ENCODE measurements at regions not wholly inside any gene's neighbourhood (a gene's known extent, or its start where the extent isn't known, plus 50 kb on each side); places are given as distances from the start of the nearest gene placed in this dataset.

DNA sequence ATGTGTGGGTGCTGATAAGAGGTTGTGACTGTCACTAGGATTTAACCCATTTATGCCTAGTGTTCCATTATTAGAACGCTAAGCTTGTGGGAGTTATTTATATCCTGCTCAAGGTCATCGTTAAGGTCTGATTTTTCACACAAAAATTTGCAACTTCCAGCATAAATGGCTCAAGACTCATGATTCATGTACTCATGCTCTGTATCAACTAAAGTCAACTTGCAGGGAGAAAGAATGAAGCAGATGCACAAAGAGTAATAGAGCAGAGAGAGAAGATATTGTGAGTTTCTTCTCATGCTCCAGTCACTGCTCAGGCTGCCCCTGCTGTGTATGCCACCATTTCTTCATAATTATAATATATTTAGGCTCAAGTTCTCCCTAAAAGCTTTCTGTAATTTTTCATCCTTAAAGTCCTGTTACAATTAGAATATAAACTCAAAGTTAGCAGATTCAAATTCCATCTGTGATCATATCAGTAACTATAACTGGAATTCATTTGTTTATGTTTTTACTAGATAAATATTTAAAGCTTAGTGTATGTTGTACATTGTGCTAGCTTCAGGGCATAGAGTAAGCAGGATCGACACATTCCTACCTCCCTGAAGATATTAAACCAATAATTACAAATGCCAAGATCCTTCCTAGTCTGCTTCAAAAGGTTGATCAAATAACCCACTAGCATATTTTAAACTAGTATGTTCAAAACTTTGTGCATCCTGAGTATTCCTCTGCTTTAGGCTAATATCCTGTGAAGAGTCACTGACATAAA is 136.7 kb downstream of the NUDT12 start:
- no peaks in the 10 kb centered on the region for H3K36me3 Mint-ChIP-seq (ENCODE audit: low read depth)
- peak overlapping the region; percentile 90 for H3K27ac Mint-ChIP-seq
- peak overlapping the region; percentile 62 for H3K4me3 Mint-ChIP-seq
- peaks cover 91% of the 10 kb centered on the region for H3K4me1 Mint-ChIP-seq (ENCODE audit: low read depth)
- TF ChIP-seq, protein P1, sequence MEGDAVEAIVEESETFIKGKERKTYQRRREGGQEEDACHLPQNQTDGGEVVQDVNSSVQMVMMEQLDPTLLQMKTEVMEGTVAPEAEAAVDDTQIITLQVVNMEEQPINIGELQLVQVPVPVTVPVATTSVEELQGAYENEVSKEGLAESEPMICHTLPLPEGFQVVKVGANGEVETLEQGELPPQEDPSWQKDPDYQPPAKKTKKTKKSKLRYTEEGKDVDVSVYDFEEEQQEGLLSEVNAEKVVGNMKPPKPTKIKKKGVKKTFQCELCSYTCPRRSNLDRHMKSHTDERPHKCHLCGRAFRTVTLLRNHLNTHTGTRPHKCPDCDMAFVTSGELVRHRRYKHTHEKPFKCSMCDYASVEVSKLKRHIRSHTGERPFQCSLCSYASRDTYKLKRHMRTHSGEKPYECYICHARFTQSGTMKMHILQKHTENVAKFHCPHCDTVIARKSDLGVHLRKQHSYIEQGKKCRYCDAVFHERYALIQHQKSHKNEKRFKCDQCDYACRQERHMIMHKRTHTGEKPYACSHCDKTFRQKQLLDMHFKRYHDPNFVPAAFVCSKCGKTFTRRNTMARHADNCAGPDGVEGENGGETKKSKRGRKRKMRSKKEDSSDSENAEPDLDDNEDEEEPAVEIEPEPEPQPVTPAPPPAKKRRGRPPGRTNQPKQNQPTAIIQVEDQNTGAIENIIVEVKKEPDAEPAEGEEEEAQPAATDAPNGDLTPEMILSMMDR (IDR thresholded peaks at IDR 0.05), result no peak
- H3K9me3 Mint-ChIP-seq, result no peaks in the 10 kb centered on the region
- H3K27me3 Mint-ChIP-seq (ENCODE audit: insufficient read depth), result no peaks in the 10 kb centered on the region
- DNase-seq, result peak; percentile 78

DNA sequence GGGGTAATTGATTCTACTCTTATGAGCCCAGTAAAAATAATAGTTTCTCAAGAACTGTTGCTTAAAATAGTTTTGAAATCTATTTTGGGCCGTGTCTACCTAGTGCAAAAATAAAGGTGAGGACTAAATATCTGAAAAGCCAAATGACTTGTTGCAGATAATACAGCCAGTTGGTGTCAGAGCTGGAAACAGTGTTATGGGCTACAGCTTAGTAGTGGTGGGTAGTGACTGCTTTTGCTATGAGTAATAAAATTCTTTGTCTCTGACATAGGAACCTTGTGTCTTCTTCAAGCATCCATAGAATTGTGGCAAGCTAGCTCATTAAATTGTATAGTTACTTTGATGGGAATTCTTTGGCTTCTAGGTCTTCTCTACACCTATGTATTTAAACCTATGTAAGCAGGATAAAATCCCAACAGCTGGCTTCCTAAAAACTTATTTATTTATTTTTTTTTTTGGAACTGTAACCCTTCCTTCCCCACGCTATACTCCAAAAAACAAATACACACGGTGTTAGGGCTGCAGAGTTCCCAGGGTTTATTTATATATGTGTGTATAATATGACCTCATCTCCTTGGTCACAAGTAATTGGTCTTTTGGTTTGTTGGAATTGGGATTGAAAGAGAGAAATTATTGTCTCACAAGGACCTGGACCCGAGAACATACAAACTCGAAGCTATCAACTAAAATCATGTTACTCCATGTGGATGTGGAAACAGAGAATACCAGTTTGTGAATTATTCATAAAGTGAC is 138.0 kb downstream of the NUDT12 start:
- H3K4me1 Mint-ChIP-seq (ENCODE audit: low read depth), result peaks cover 99% of the 10 kb centered on the region
- peak overlapping the region; percentile 90 for H3K27ac Mint-ChIP-seq
- peak; percentile 86 for DNase-seq
- H3K9me3 Mint-ChIP-seq, result no peaks in the 10 kb centered on the region
- H3K4me3 Mint-ChIP-seq, result peak overlapping the region; percentile 66
- no peaks in the 10 kb centered on the region for H3K27me3 Mint-ChIP-seq (ENCODE audit: insufficient read depth)
- no peaks in the 10 kb centered on the region for H3K36me3 Mint-ChIP-seq (ENCODE audit: low read depth)
- TF ChIP-seq, protein P1 (IDR thresholded peaks at IDR 0.05), result no peak

DNA sequence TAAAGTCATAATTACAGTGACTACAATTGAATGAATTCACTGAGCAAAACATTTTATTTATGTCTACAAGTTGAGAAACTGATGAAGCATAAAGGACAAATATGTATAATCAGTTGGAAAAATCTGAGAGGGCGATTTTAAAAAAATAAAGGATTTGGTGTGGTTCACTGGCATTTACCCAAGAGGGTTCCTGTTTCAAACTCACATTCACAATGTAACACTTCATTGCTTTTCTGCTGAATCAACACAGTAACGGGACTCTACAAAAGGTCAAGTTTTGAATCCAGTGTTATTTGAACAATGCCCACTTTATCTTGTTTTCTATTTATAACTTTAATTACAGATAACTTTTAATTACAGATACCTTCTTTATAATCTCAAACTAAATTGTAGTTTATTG is 138.6 kb downstream of the NUDT12 start:
- peak overlapping the region; percentile 15 for H3K4me3 Mint-ChIP-seq
- TF ChIP-seq, protein P1 (IDR thresholded peaks at IDR 0.05), result no peak
- peak overlapping the region; percentile 90 for H3K27ac Mint-ChIP-seq
- peak; percentile 67 for DNase-seq
- H3K27me3 Mint-ChIP-seq (ENCODE audit: insufficient read depth), result no peaks in the 10 kb centered on the region
- H3K4me1 Mint-ChIP-seq (ENCODE audit: low read depth), result peaks cover 97% of the 10 kb centered on the region
- no peaks in the 10 kb centered on the region for H3K36me3 Mint-ChIP-seq (ENCODE audit: low read depth)
- no peaks in the 10 kb centered on the region for H3K9me3 Mint-ChIP-seq

DNA sequence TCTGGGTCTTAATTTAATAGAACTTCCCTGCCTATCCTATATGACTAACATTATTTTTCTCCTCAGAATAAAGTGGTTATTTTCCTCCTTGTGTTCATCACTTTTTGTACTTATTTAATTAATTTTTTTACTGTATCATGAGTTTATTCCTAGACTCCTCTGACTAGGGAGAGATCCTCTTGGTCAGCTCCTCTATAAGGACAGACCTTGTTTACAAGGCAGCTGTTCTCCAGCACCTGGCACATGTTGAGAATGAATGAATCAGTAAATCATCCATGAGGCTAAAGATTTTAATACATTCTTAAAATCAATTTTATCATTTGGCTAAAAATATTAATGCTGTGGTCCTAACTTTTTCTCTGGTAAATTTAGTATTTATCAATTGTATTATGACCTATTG is 139.8 kb downstream of the NUDT12 start:
- TF ChIP-seq, protein P1 (IDR thresholded peaks at IDR 0.05), result no peak
- no peak for DNase-seq
- H3K27me3 Mint-ChIP-seq (ENCODE audit: insufficient read depth), result no peaks in the 10 kb centered on the region
- no peak overlapping the region; the same call in 1 of the 2 replicates for H3K27ac Mint-ChIP-seq
- no peaks in the 10 kb centered on the region for H3K9me3 Mint-ChIP-seq
- H3K4me1 Mint-ChIP-seq (ENCODE audit: low read depth), result peaks cover 90% of the 10 kb centered on the region
- H3K4me3 Mint-ChIP-seq, result no peak overlapping the region
- no peaks in the 10 kb centered on the region for H3K36me3 Mint-ChIP-seq (ENCODE audit: low read depth)

DNA sequence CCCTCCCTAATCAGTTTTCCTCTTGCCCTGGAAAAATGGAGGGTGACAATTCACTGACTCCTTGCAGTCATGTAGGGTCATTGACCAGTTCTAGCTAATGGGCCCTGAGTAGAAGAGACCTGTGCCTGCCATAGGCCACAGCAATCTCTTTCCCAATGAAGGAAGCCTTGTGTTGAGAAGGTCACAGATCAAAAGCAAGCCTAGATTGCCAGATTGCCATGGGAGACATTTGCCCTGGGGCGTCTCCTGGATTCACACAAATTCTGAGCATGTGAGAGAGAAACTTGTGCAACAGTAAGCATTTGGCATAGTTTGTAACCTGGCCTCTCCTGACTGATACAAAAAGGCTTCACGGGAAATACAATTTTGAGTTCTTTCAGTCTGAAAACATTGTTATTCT is 148.0 kb downstream of the NUDT12 start:
- Mint-ChIP-seq H3K4me1 (ENCODE audit: low read depth) (peaks cover 24% of the 10 kb centered on the region), H3K4me3 (no peak overlapping the region), H3K27me3 (ENCODE audit: insufficient read depth) (no peaks in the 10 kb centered on the region), H3K9me3 (no peaks in the 10 kb centered on the region), H3K27ac (no peak overlapping the region), H3K36me3 (ENCODE audit: low read depth) (no peaks in the 10 kb centered on the region; the same call in 1 of the 2 replicates)
- DNase-seq, result no peak
- TF ChIP-seq, protein P1 (IDR thresholded peaks at IDR 0.05), result no peak
